ENCODE measurements at regions not wholly inside any gene's neighbourhood (a gene's known extent, or its start where the extent isn't known, plus 50 kb on each side); places are given as distances from the start of the nearest gene placed in this dataset.

DNA sequence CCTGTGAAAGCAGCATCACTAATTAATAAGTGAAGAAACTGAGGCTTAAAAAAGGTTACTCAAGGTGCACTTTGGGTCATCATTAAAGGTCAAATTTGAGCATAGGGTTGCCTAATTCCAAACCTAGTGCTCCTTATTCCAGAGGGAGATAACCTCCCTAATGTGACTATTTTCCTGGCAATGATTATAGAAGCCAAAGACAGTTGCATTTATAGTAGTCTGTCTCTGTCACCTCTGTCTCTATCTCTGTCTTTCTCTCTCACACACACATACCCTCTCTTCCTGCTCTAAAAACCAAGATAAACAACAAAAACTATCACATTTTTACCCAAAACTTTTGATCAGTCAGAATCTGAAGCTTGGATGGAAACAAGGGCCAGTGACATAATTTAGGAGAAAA is 172.0 kb upstream of the LMCD1 start:
- no peak overlapping the region for H3K4me2 ChIP-seq (ENCODE audit: low read length)
- no peak overlapping the region for H3K27ac ChIP-seq (ENCODE audit: low read depth, low read length)
- no peaks in the 10 kb centered on the region for H3K9me3 ChIP-seq (ENCODE audit: control insufficient read depth, insufficient read depth, low read length)
- no peaks in the 10 kb centered on the region for H3K36me3 ChIP-seq (ENCODE audit: control insufficient read depth, low read length)
- no peaks in the 10 kb centered on the region for H3K79me2 ChIP-seq (ENCODE audit: control insufficient read depth, low read length)
- no peaks in the 10 kb centered on the region for H3K9me2 ChIP-seq (replicated peaks; ENCODE audit: control insufficient read depth, low read length)
- H3K4me3 ChIP-seq (ENCODE audit: low read length) = no peak overlapping the region
- H4K20me1 ChIP-seq (ENCODE audit: control insufficient read depth, insufficient read depth, low read depth, low read length) = no peaks in the 10 kb centered on the region
- H3F3A ChIP-seq (ENCODE audit: control insufficient read depth, insufficient read depth) = no peaks in the 10 kb centered on the region
- TF ChIP-seq, protein P1, sequence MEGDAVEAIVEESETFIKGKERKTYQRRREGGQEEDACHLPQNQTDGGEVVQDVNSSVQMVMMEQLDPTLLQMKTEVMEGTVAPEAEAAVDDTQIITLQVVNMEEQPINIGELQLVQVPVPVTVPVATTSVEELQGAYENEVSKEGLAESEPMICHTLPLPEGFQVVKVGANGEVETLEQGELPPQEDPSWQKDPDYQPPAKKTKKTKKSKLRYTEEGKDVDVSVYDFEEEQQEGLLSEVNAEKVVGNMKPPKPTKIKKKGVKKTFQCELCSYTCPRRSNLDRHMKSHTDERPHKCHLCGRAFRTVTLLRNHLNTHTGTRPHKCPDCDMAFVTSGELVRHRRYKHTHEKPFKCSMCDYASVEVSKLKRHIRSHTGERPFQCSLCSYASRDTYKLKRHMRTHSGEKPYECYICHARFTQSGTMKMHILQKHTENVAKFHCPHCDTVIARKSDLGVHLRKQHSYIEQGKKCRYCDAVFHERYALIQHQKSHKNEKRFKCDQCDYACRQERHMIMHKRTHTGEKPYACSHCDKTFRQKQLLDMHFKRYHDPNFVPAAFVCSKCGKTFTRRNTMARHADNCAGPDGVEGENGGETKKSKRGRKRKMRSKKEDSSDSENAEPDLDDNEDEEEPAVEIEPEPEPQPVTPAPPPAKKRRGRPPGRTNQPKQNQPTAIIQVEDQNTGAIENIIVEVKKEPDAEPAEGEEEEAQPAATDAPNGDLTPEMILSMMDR (IDR thresholded peaks at IDR 0.05; ENCODE audit: low read depth, low read length, poor library complexity, severe bottlenecking) = no peak
- no peak for TF ChIP-seq EZH2phosphoT487 (IDR thresholded peaks at IDR 0.05; ENCODE audit: borderline replicate concordance, low read length)
- H3K27me3 ChIP-seq (ENCODE audit: control insufficient read depth, low read length) = no peaks in the 10 kb centered on the region; the same call in 1 of the 2 replicates
- no peaks in the 10 kb centered on the region for H3K4me1 ChIP-seq (ENCODE audit: control insufficient read depth, low read length)

DNA sequence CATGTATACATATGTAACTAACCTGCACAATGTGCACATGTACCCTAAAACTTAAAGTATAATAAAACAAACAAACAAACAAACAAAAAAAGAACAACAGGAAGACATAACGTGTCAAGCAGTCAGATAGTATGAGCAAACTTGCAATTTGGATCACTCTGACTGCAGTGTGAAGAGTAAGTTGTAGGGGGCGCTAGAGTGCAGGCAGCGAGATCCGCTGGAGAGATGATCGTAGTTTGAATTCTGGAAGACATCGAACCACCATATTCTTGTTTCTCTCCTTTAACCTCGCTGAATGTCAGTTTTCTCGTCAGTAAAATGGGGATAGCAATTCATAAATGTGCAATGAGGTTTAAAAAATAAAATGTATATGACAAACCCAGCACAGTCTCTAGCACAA is 165.2 kb upstream of the LMCD1 start:
- Histone ChIP-seq H3K79me2 (ENCODE audit: control insufficient read depth, low read length) (no peaks in the 10 kb centered on the region), H3K36me3 (ENCODE audit: control insufficient read depth, low read length) (no peaks in the 10 kb centered on the region), H3K27ac (ENCODE audit: low read depth, low read length) (no peak overlapping the region), H4K20me1 (ENCODE audit: control insufficient read depth, insufficient read depth, low read depth, low read length) (no peaks in the 10 kb centered on the region), H3K9me3 (ENCODE audit: control insufficient read depth, insufficient read depth, low read length) (no peaks in the 10 kb centered on the region), H3K4me2 (ENCODE audit: low read length) (no peak overlapping the region), H3K4me1 (ENCODE audit: control insufficient read depth, low read length) (no peaks in the 10 kb centered on the region), H3K27me3 (ENCODE audit: control insufficient read depth, low read length) (no peaks in the 10 kb centered on the region), H3K9me2 (replicated peaks; ENCODE audit: control insufficient read depth, low read length) (no peaks in the 10 kb centered on the region), H3K4me3 (ENCODE audit: low read length) (no peak overlapping the region), H3F3A (ENCODE audit: control insufficient read depth, insufficient read depth) (no peaks in the 10 kb centered on the region)
- TF ChIP-seq, protein P1 (IDR thresholded peaks at IDR 0.05; ENCODE audit: low read depth, low read length, poor library complexity, severe bottlenecking) = peak; percentile 51
- no peak for TF ChIP-seq EZH2phosphoT487 (IDR thresholded peaks at IDR 0.05; ENCODE audit: borderline replicate concordance, low read length)

DNA sequence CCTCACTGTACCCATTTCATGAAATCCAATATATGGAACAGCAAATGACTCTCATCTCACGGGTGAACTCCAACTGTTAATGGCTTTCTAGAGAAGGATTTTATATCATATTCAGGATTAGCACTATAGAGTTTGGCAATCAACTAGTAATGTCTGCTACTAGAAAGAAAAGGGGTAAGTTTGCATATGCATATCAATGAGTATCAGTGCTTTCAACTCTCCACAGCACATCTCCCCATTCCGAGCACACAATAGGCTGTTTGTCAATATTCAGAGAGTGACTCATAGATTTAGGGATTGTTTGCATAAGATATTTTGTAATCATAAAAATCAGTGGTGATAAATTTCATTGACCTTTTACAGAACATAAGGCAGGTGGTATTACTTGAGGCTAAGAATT is 163.2 kb upstream of the LMCD1 start:
- no peaks in the 10 kb centered on the region for H3K27me3 ChIP-seq (ENCODE audit: control insufficient read depth, low read length)
- H3K4me1 ChIP-seq (ENCODE audit: control insufficient read depth, low read length) = no peaks in the 10 kb centered on the region
- H3F3A ChIP-seq (ENCODE audit: control insufficient read depth, insufficient read depth) = no peaks in the 10 kb centered on the region
- no peak overlapping the region for H3K4me3 ChIP-seq (ENCODE audit: low read length)
- no peaks in the 10 kb centered on the region for H3K36me3 ChIP-seq (ENCODE audit: control insufficient read depth, low read length)
- no peak overlapping the region for H3K4me2 ChIP-seq (ENCODE audit: low read length)
- H4K20me1 ChIP-seq (ENCODE audit: control insufficient read depth, insufficient read depth, low read depth, low read length) = no peaks in the 10 kb centered on the region
- H3K9me2 ChIP-seq (replicated peaks; ENCODE audit: control insufficient read depth, low read length) = no peaks in the 10 kb centered on the region
- H3K9me3 ChIP-seq (ENCODE audit: control insufficient read depth, insufficient read depth, low read length) = no peaks in the 10 kb centered on the region
- H3K27ac ChIP-seq (ENCODE audit: low read depth, low read length) = no peak overlapping the region
- H3K79me2 ChIP-seq (ENCODE audit: control insufficient read depth, low read length) = no peaks in the 10 kb centered on the region
- no peak for TF ChIP-seq EZH2phosphoT487 (IDR thresholded peaks at IDR 0.05; ENCODE audit: borderline replicate concordance, low read length)
- TF ChIP-seq, protein P1 (IDR thresholded peaks at IDR 0.05; ENCODE audit: low read depth, low read length, poor library complexity, severe bottlenecking) = no peak

All from DOHH2 (cell line).